Astrocyte (in vitro differentiated cells and primary cell): ENCODE measurements at regions not wholly inside any gene's neighbourhood (a gene's known extent, or its start where the extent isn't known, plus 50 kb on each side); places are given as distances from the start of the nearest gene placed in this dataset.

ENCODE experiments used
- DNase-seq: peaks from one replicate; pipeline ENCODE4 v3.0.0-alpha.2; 2010; ENCODE audit warnings: low read depth
- FAIRE-seq: peaks from 2 replicates; lab custom pipeline; 2011; peaks lifted over from hg19 to GRCh38; lab: Jason Lieb, UNC
- H2AFZ ChIP-seq: 2 replicates; pipeline ENCODE4 v1.6.0; 2012; ENCODE audit warnings: low read depth, low read length, inconsistent platforms
- H3K27ac ChIP-seq: 2 replicates; pipeline ENCODE4 v1.5.1; 2011; ENCODE audit warnings: low read depth, low read length, inconsistent platforms
- H3K27me3 ChIP-seq: 2 replicates; pipeline ENCODE4 v1.6.0; 2011; ENCODE audit warnings: low read length, inconsistent platforms; ENCODE audit not compliant: insufficient read depth
- H3K36me3 ChIP-seq: 2 replicates; pipeline ENCODE4 v1.5.1; 2011; ENCODE audit warnings: low read length, inconsistent platforms; ENCODE audit not compliant: insufficient read depth
- H3K4me1 ChIP-seq: 2 replicates; pipeline ENCODE4 v1.5.1; 2011; ENCODE audit warnings: low read length, inconsistent platforms; ENCODE audit not compliant: insufficient read depth
- H3K4me2 ChIP-seq: 2 replicates; pipeline ENCODE4 v1.6.0; 2012; ENCODE audit warnings: low read length, inconsistent platforms
- H3K4me3 ChIP-seq: 2 replicates; pipeline ENCODE4 v1.5.1; 2011; ENCODE audit warnings: low read depth, mild to moderate bottlenecking, low read length, inconsistent platforms; ENCODE audit not compliant: insufficient read depth
- H3K79me2 ChIP-seq: 2 replicates; pipeline ENCODE4 v1.6.0; 2012; ENCODE audit warnings: mild to moderate bottlenecking, low read length, inconsistent platforms; ENCODE audit not compliant: insufficient read depth
- H3K9ac ChIP-seq: 2 replicates; pipeline ENCODE4 v1.6.0; 2012; ENCODE audit warnings: mild to moderate bottlenecking, low read length, inconsistent platforms
- H3K9me3 ChIP-seq: 2 replicates; pipeline ENCODE4 v1.5.1; 2012; ENCODE audit warnings: low read depth, mild to moderate bottlenecking, low read length, inconsistent platforms; ENCODE audit not compliant: insufficient read depth
- H4K20me1 ChIP-seq: 2 replicates; pipeline ENCODE4 v1.6.0; 2012; ENCODE audit warnings: low read length, inconsistent platforms; ENCODE audit not compliant: insufficient read depth
- H3K27ac Mint-ChIP-seq: one replicate; pipeline ENCODE4 v1.8.0; 2021; ENCODE audit warnings: mild to moderate bottlenecking, mixed read lengths; ENCODE audit not compliant: unreplicated experiment
- H3K27me3 Mint-ChIP-seq: one replicate; pipeline ENCODE4 v1.8.0; 2021; ENCODE audit warnings: low read depth, mixed read lengths; ENCODE audit not compliant: unreplicated experiment
- H3K36me3 Mint-ChIP-seq: one replicate; pipeline ENCODE4 v1.8.0; 2021; ENCODE audit warnings: low read depth, mixed read lengths; ENCODE audit not compliant: unreplicated experiment
- H3K4me1 Mint-ChIP-seq: one replicate; pipeline ENCODE4 v1.8.0; 2021; ENCODE audit warnings: low read depth, mixed read lengths; ENCODE audit not compliant: unreplicated experiment
- H3K4me3 Mint-ChIP-seq: one replicate; pipeline ENCODE4 v1.8.0; 2021; ENCODE audit warnings: mild to moderate bottlenecking, moderate library complexity, mixed read lengths; ENCODE audit not compliant: unreplicated experiment
- H3K9me3 Mint-ChIP-seq: one replicate; pipeline ENCODE4 v1.8.0; 2021; ENCODE audit warnings: mild to moderate bottlenecking, mixed read lengths; ENCODE audit not compliant: unreplicated experiment
- CTCF ChIP-seq: IDR thresholded peaks from 2 replicates; pipeline ENCODE4 v1.5.1; 2011; ENCODE audit warnings: low read depth, mild to moderate bottlenecking, inconsistent platforms, low read length, moderate library complexity; ENCODE audit not compliant: insufficient read depth
- EZH2 ChIP-seq: IDR thresholded peaks from 2 replicates; pipeline ENCODE4 v1.6.1; 2012; ENCODE audit warnings: mild to moderate bottlenecking, low read length, inconsistent platforms; ENCODE audit not compliant: insufficient read depth

DNA sequence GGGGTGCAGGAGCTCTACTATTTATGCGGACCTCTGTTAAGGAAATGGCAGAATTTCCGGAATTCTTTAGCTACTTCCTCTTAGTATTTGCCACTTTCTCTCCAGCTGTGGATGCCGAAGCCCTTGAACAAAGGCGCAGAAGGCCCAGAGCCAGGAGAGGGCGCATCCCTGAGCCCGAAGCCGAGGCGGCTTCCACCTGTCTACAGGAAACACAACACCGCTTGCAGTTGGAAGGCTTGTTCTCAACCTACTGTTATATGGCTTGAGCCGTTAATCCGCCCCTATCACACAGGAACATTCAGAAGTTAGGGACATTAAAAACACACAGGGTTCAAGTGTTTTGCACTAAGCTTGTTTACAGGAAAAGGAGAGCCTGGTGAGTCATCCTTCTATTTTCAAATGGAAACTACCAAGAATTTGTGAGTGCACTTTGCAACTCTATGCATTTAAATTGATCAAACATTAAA, 417.1 kb downstream of the BCKDHB start:
- Histone ChIP-seq H2AFZ (peak overlapping the region; percentile 62), H3K4me3 (no peak overlapping the region), H3K27ac (no peak overlapping the region), H3K4me2 (peak overlapping the region; percentile 66), H4K20me1 (no peaks in the 10 kb centered on the region), H3K4me1 (peaks cover 13% of the 10 kb centered on the region), H3K9ac (no peak overlapping the region), H3K79me2 (no peaks in the 10 kb centered on the region), H3K9me3 (no peaks in the 10 kb centered on the region), H3K36me3 (no peaks in the 10 kb centered on the region), H3K27me3 (no peaks in the 10 kb centered on the region)
- H3K36me3 Mint-ChIP-seq: no peaks in the 10 kb centered on the region
- peaks cover 2% of the 10 kb centered on the region for H3K9me3 Mint-ChIP-seq
- H3K4me3 Mint-ChIP-seq: no peak overlapping the region
- TF ChIP-seq CTCF (no peak), EZH2 (no peak)
- H3K27ac Mint-ChIP-seq: no peak overlapping the region
- FAIRE-seq (no peak), DNase-seq (no peak)
- H3K27me3 Mint-ChIP-seq: no peaks in the 10 kb centered on the region
- H3K4me1 Mint-ChIP-seq: peaks cover 9% of the 10 kb centered on the region

GRCh38 chr6:80523010-80523409, 416.5 kb downstream of the BCKDHB start:
- TF ChIP-seq CTCF (no peak), EZH2 (no peak)
- Mint-ChIP-seq H3K4me3 (no peak overlapping the region), H3K27ac (no peak overlapping the region), H3K27me3 (no peaks in the 10 kb centered on the region), H3K4me1 (peaks cover 9% of the 10 kb centered on the region), H3K36me3 (no peaks in the 10 kb centered on the region), H3K9me3 (peaks cover 2% of the 10 kb centered on the region)
- Histone ChIP-seq H3K4me1 (peaks cover 13% of the 10 kb centered on the region), H4K20me1 (no peaks in the 10 kb centered on the region), H3K9me3 (no peaks in the 10 kb centered on the region), H3K27me3 (no peaks in the 10 kb centered on the region), H3K36me3 (no peaks in the 10 kb centered on the region), H2AFZ (peak overlapping the region; percentile 62), H3K27ac (no peak overlapping the region), H3K4me2 (peak overlapping the region; percentile 66), H3K79me2 (no peaks in the 10 kb centered on the region), H3K4me3 (no peak overlapping the region), H3K9ac (no peak overlapping the region)
- no peak for FAIRE-seq
- peak; percentile 84 for DNase-seq

DNA sequence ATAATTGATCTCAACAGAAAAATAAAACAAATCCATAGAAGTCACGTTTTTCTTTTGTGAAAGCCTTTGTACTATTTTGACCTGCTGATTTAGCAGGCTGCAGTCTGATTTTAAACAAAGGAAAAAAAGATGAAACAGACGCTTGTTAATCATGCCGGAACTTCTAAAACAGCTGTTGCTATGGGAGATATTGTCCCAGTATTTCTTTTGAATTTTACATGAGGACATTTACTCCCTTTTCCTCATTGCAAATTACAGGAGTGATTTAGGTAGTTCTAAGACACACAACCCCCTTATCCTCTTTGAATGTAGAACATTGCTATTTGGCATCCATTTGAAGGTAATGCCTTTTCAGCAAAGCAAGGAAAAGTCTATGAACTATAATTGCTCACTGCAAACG, 416.1 kb downstream of the BCKDHB start:
- peaks cover 6% of the 10 kb centered on the region for H3K4me1 Mint-ChIP-seq
- no peak for TF ChIP-seq EZH2
- no peak for TF ChIP-seq CTCF
- peak overlapping the region; percentile 62 for H2AFZ ChIP-seq
- no peak overlapping the region for H3K9ac ChIP-seq
- H3K27ac ChIP-seq: no peak overlapping the region
- H3K36me3 Mint-ChIP-seq: no peaks in the 10 kb centered on the region
- H3K9me3 ChIP-seq: no peaks in the 10 kb centered on the region
- H4K20me1 ChIP-seq: no peaks in the 10 kb centered on the region
- peaks cover 13% of the 10 kb centered on the region for H3K4me1 ChIP-seq
- H3K4me3 ChIP-seq: no peak overlapping the region
- H3K27me3 ChIP-seq: no peaks in the 10 kb centered on the region
- H3K79me2 ChIP-seq: no peaks in the 10 kb centered on the region
- H3K27me3 Mint-ChIP-seq: no peaks in the 10 kb centered on the region
- H3K36me3 ChIP-seq: no peaks in the 10 kb centered on the region
- no peak for DNase-seq
- H3K9me3 Mint-ChIP-seq: no peaks in the 10 kb centered on the region
- H3K4me2 ChIP-seq: peak overlapping the region; percentile 66
- FAIRE-seq: no peak
- no peak overlapping the region for H3K4me3 Mint-ChIP-seq
- H3K27ac Mint-ChIP-seq: no peak overlapping the region
